Kidney epithelial cell (primary cell): ENCODE measurements at regions not wholly inside any gene's neighbourhood (a gene's known extent, or its start where the extent isn't known, plus 50 kb on each side); places are given as distances from the start of the nearest gene placed in this dataset.

ENCODE experiments used
- DNase-seq: peaks from one replicate; pipeline ENCODE4 v3.0.0-alpha.2; 2010; ENCODE audit warnings: low read depth
- H3K27me3 ChIP-seq: 2 replicates; pipeline ENCODE4 v1.6.0; 2011; ENCODE audit warnings: low read length; ENCODE audit not compliant: control insufficient read depth, insufficient read depth
- H3K36me3 ChIP-seq: 2 replicates; pipeline ENCODE4 v1.5.1; 2011; ENCODE audit warnings: low read length; ENCODE audit not compliant: control insufficient read depth, insufficient read depth
- H3K4me3 ChIP-seq: 2 replicates; pipeline ENCODE4 v1.5.1; 2011; ENCODE audit warnings: low read depth, mild to moderate bottlenecking, control low read depth, low read length
- CTCF ChIP-seq: IDR thresholded peaks from 2 replicates; pipeline ENCODE4 v1.5.1; 2011; ENCODE audit warnings: mild to moderate bottlenecking, moderate library complexity, low read length, control low read depth, inconsistent platforms; ENCODE audit not compliant: insufficient read depth, poor library complexity, severe bottlenecking

- no peaks in the 10 kb centered on the region for H3K27me3 ChIP-seq
- no peaks in the 10 kb centered on the region for H3K36me3 ChIP-seq
- no peak for DNase-seq
- no peak for TF ChIP-seq CTCF
- H3K4me3 ChIP-seq, result no peak overlapping the region
These were observed 224.2 kb upstream of the SSTR4 start for GRCh38 chr20:22810626-22811569.

GRCh38 chr20:22814471-22815205, 220.5 kb upstream of the SSTR4 start:
- H3K4me3 ChIP-seq, result no peak overlapping the region
- H3K36me3 ChIP-seq, result no peaks in the 10 kb centered on the region
- H3K27me3 ChIP-seq, result no peaks in the 10 kb centered on the region
- DNase-seq, result no peak
- no peak for TF ChIP-seq CTCF

- no peak for DNase-seq
- TF ChIP-seq CTCF, result no peak
- Histone ChIP-seq H3K4me3 (no peak overlapping the region), H3K27me3 (no peaks in the 10 kb centered on the region), H3K36me3 (no peaks in the 10 kb centered on the region)
These were observed 219.9 kb upstream of the SSTR4 start for GRCh38 chr20:22815206-22815551.

- Histone ChIP-seq H3K36me3 (no peaks in the 10 kb centered on the region), H3K27me3 (no peaks in the 10 kb centered on the region), H3K4me3 (no peak overlapping the region)
- TF ChIP-seq CTCF, result no peak
- DNase-seq, result no peak
These were observed 219.4 kb upstream of the SSTR4 start for GRCh38 chr20:22815603-22816315.

GRCh38 chr20:22818636-22819035, 216.5 kb upstream of the SSTR4 start:
- Histone ChIP-seq H3K27me3 (no peaks in the 10 kb centered on the region), H3K36me3 (no peaks in the 10 kb centered on the region), H3K4me3 (no peak overlapping the region)
- TF ChIP-seq CTCF, result no peak
- DNase-seq, result no peak
